ENCODE measurements at regions not wholly inside any gene's neighbourhood (a gene's known extent, or its start where the extent isn't known, plus 50 kb on each side); places are given as distances from the start of the nearest gene placed in this dataset.

- in situ Hi-C loops (cut with HindIII; ENCODE audit: low pct_unique_long_range_greater_than_20kb, low sequenced_read_pairs), result no loop called here
Measured at GRCh38 chr2:65566617-65567016, 134.2 kb upstream of the SPRED2 start.

DNA sequence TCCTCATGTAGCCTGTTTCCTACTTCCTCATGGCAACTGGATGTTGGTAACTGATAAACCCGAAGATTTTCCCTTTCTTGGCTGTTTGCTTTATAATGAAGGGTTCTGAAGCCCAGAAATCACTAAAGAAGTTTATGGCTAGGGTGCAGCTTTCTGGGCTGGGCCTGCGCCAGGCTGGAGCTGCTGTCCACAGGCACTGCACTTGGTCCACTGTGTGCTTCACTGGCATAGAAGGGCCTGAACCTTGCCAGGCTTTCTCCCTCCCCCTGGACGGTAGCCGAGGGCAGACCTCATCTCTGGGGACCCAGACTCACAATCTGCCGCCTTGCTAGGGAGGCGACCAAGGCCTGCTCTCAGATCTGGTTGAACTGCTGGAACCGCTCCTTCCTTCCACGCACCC, 133.3 kb upstream of the SPRED2 start:
- in situ Hi-C loops (cut with HindIII; ENCODE audit: low pct_unique_long_range_greater_than_20kb, low sequenced_read_pairs), result no loop called here
- DNase-seq (ENCODE audit: low read depth, low spot score), result no peak

More at GRCh38 chr2:65566617-65567016, 134.2 kb upstream of the SPRED2 start:
- DNase-seq (ENCODE audit: low read depth, low spot score), result peak; percentile 61

DNA sequence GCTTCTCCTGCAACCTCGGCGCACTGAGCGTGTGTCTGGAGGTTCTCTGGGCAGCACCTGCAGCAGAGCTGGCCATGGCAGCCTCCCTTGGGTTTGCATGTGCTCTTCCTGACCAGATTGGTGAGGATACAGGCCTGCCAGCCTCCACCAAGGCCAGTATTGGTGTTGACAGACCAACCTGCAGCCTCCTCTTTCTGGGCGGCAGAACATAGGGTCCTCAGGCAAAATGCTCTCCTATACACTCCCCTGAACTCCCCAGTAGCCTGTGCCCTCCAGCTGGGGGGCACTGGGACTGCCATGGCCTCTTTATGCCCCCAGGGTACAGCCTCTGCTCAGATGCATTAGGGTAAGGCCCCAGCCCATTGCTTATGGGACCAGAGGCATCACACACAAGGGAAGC, 131.9 kb upstream of the SPRED2 start:
- no peak for DNase-seq (ENCODE audit: low read depth, low spot score)
- in situ Hi-C loops (cut with HindIII; ENCODE audit: low pct_unique_long_range_greater_than_20kb, low sequenced_read_pairs), result no loop called here

DNA sequence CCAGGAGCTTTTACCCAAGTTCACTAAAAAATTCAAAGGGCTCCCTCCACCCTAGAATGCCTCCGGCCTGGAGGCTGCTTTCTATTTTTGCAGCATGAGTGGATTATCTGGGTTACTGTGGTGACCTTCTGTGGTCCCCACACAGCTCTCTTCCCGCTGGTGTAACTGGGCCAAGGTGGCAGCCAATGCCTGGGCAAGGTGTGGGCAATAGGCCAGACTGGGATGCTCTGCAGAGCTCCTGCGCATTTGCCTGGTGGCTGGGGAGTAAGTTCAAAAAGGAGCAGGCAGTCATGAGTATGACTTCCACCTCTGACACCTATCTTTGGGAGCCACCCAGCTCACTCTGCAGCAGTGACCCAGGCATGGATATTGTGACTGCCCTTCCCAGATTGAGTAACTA, 130.5 kb upstream of the SPRED2 start:
- DNase-seq (ENCODE audit: low read depth, low spot score), result no peak
- in situ Hi-C loops (cut with HindIII; ENCODE audit: low pct_unique_long_range_greater_than_20kb, low sequenced_read_pairs), result no loop called here

GRCh38 chr2:65558743-65559142, 126.3 kb upstream of the SPRED2 start:
- DNase-seq (ENCODE audit: low read depth, low spot score), result no peak
- in situ Hi-C loops (cut with HindIII; ENCODE audit: low pct_unique_long_range_greater_than_20kb, low sequenced_read_pairs), result no loop called here

- in situ Hi-C loops (cut with HindIII; ENCODE audit: low pct_unique_long_range_greater_than_20kb, low sequenced_read_pairs), result no loop called here
- no peak for DNase-seq (ENCODE audit: low read depth, low spot score)
Measured at GRCh38 chr2:65557616-65558573, 125.5 kb upstream of the SPRED2 start.

DNA sequence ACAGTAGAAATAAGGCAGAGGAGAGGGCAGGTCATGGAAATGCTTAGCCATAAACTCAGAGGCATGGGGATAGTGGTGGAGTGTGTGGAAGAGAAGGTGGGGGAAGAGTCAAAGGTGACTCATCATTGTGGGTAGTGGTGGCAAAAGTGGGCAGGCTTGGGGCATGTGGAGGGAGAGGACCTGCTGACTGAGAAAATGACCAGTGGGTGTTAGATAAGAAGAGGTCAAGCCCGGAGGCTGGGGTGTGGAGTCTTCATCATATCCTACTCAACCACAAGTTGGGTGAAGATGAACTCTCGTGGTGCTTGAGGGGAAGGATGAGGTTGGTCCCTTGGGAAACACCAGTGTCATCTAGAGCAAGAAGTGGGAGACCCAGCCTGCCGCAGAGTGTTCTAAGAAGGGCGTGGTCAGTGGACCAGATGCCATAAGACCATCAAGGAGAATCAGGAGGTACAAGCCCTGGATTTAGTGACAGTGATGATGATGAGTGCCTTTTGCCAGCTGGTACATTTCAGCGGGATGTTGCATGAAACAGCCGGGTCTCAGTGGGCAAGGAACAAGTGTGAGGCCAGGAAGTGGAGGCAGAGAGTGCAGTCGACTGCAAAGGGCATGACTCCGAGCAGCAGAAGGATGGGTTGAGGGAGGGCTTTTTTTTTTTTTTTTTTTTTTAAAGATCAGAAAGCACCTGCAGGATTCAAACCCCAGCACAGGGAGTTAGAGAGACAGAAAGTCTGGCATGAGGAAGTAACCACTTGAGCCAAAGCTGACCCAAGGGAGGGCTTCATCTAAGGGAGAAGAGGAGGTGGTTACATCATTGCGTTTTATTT, 122.6 kb upstream of the SPRED2 start:
- peak; percentile 41 for DNase-seq (ENCODE audit: low read depth, low spot score)
- in situ Hi-C loops (cut with HindIII; ENCODE audit: low pct_unique_long_range_greater_than_20kb, low sequenced_read_pairs), result no loop called here

GRCh38 chr2:65553504-65554074, 121.2 kb upstream of the SPRED2 start:
- DNase-seq (ENCODE audit: low read depth, low spot score), result no peak
- in situ Hi-C loops (cut with HindIII; ENCODE audit: low pct_unique_long_range_greater_than_20kb, low sequenced_read_pairs), result no loop called here

DNA sequence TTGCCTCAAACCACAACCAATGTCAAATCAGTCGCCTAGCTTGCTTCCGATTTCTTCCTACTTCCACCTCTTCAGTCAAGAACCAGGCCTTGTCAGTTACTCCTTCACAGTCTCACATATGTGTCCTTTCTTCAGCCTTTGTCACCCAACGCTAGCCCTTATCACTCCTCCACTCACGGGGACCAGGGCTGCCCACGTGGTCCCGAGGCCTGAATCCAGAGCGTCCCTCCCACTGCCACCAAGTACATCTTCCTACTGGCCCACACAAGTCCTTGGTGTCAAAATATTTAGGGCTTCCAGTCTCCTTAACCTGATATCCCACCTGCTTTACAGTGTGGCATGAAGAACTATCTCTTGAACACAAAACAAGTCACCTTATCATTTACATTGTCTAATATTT, 119.1 kb upstream of the SPRED2 start:
- DNase-seq (ENCODE audit: low read depth, low spot score), result no peak
- in situ Hi-C loops (cut with HindIII; ENCODE audit: low pct_unique_long_range_greater_than_20kb, low sequenced_read_pairs), result no loop called here

DNA sequence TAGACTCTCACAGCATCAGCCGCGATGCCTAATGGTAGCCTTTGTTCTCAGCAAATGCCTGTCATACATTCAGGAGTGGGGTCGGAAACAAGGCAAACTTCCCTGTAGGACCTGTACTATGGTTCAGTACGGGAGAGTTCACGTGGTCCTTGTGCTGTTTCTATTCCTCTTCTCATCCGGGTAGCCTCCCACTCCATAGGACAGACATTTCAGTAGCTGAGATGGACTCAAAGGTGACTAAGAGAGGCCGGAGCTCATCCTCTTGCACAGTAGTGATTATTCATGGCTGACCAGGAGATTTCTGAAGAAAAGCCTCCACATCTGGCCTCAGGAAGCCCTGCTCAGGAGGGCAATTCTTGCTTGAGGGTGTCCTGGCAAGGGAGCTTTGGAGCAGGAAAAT, 117.8 kb upstream of the SPRED2 start:
- in situ Hi-C loops (cut with HindIII; ENCODE audit: low pct_unique_long_range_greater_than_20kb, low sequenced_read_pairs), result no loop called here

DNA sequence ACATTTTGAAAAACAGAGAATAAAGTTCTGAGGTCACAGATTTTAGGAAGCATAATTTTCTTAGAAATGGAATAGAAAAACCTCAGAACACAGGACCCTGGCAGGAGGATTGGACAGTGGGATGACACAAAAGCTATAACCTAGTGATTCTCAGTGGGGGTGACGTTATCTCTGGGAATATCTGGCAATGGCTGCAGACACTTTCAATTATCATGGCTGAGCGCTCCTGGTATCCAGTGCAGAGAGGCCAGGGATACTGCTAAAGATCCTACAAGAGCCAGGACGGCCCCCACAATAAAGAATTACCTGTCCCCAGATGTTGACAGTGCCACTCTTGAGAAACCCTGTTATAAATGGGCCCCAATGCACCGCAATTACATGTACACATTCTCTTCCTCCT, 117.2 kb upstream of the SPRED2 start:
- no peak for DNase-seq (ENCODE audit: low read depth, low spot score)
- in situ Hi-C loops (cut with HindIII; ENCODE audit: low pct_unique_long_range_greater_than_20kb, low sequenced_read_pairs), result no loop called here

More for the DNA sequence above, 117.8 kb upstream of the SPRED2 start:
- no peak for DNase-seq (ENCODE audit: low read depth, low spot score)

DNA sequence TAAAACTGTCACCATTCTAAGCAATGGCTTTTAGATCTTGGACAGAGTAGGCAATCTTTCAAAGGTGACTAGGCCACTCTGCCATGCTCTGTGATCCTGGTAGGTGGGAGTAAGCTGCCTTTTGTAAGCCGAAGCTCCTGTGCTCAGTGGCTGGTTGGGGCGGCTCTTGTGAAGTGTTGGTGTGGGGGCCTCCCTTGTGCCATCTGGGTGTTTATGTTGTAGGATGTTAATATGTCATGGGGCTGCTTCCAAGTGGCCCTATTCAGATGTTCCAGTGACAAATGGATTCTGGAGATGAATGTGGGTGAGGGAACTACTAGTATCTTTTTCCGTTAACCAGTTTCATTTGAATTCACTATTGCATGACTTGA, 116.8 kb upstream of the SPRED2 start:
- no peak for DNase-seq (ENCODE audit: low read depth, low spot score)
- in situ Hi-C loops (cut with HindIII; ENCODE audit: low pct_unique_long_range_greater_than_20kb, low sequenced_read_pairs), result no loop called here

GRCh38 chr2:65548576-65549256, 116.3 kb upstream of the SPRED2 start:
- DNase-seq (ENCODE audit: low read depth, low spot score), result no peak
- in situ Hi-C loops (cut with HindIII; ENCODE audit: low pct_unique_long_range_greater_than_20kb, low sequenced_read_pairs), result no loop called here

DNA sequence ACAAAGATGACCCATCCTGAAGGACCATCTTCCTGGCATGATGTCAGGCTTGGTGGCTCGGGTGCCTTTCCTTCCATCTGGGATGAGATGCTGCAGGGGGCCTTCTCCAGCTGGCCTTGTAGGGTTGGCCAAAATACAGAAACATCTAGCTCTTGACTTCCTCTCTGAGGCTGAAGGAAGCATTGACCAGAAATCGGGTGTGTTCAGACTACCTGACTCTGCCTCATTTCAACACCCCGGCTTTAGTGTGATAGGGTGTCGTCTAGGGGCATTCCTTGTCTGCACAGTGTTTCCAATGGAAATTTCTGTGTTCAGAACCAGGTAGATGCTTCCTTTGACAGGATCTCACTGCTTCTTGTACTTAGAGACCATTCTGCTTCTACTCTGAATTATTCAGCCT, 115.7 kb upstream of the SPRED2 start:
- in situ Hi-C loops (cut with HindIII; ENCODE audit: low pct_unique_long_range_greater_than_20kb, low sequenced_read_pairs), result no loop called here
- DNase-seq (ENCODE audit: low read depth, low spot score), result no peak

GRCh38 chr2:65545837-65546805, 113.7 kb upstream of the SPRED2 start:
- in situ Hi-C loops (cut with HindIII; ENCODE audit: low pct_unique_long_range_greater_than_20kb, low sequenced_read_pairs), result no loop called here
- no peak for DNase-seq (ENCODE audit: low read depth, low spot score)

DNA sequence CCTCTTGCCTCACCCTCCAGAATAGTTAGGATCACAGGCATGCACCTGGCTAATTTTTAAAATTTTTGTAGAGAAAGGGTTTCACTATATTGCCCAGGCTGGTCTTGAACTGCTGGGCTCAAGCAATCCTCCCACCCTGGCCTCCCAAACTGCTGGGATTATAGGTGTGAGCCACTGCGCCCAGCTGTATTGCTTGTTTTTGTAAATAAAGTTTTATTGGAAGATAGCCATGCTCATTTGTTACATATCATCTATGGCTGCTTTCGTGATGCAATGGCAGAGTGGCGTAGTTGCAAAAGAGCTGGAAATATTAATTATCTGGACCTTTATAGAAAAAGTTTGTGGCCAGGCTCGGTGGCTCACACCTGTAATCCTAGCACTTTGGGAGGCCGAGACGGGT, 109.4 kb upstream of the SPRED2 start:
- DNase-seq (ENCODE audit: low read depth, low spot score), result no peak
- in situ Hi-C loops (cut with HindIII; ENCODE audit: low pct_unique_long_range_greater_than_20kb, low sequenced_read_pairs), result no loop called here

DNA sequence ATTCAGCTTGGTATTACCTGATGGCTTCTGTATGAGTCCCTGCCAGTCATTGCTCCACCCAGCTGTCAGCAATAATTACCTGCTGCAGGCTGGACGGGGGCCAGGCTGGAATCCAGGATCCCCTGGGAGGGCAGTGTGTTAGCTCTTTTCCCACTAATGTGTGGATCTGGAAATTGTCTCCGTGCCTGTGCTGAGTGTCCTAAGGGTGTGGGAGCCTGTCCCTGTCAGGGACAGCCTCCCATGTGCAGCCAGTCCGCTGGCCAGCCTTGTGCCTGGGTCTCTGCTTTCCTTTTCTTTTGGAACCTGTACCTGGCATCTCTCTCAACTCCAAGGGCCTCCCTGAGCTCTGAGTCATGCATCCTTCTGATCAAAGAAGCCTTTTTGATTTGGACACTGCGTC, 107.2 kb upstream of the SPRED2 start:
- no peak for DNase-seq (ENCODE audit: low read depth, low spot score)
- in situ Hi-C loops (cut with HindIII; ENCODE audit: low pct_unique_long_range_greater_than_20kb, low sequenced_read_pairs), result no loop called here
